GM13976 (cell line): ENCODE measurements at regions not wholly inside any gene's neighbourhood (a gene's known extent, or its start where the extent isn't known, plus 50 kb on each side); places are given as distances from the start of the nearest gene placed in this dataset.

Experiments
- DNase-seq: peaks from one replicate; pipeline ENCODE4 v3.0.0; 2012; ENCODE audit warnings: low spot score
- CTCF ChIP-seq: IDR thresholded peaks from 2 replicates; pipeline ENCODE4 v1.5.1; 2012; ENCODE audit warnings: borderline replicate concordance, mild to moderate bottlenecking; ENCODE audit not compliant: insufficient read depth; ENCODE audit errors: extremely low read depth, missing control alignments, control extremely low read depth
- in situ Hi-C: fragments of 300-500 bp; cut with MboI; formaldehyde crosslinking; loops from one replicate; pipeline ENCODE4 v1.12.0; 2022; ENCODE audit warnings: low sequenced_read_pairs, mixed read lengths, inconsistent platforms; ENCODE audit not compliant: unreplicated experiment

- no peak for DNase-seq
- in situ Hi-C loops: no loop called here
- TF ChIP-seq CTCF: no peak
These were observed 317.1 kb upstream of the KLF6 start for GRCh38 chr10:4101918-4102654.

GRCh38 chr10:4100380-4100779 lies 315.4 kb upstream of the KLF6 start:
- DNase-seq: no peak
- TF ChIP-seq CTCF: no peak
- in situ Hi-C loops: no loop called here

- DNase-seq: no peak
- TF ChIP-seq CTCF: no peak
- in situ Hi-C loops: no loop called here
These were observed 314.2 kb upstream of the KLF6 start for GRCh38 chr10:4099202-4099601.

GRCh38 chr10:4095166-4095917 lies 310.3 kb upstream of the KLF6 start:
- in situ Hi-C loops: no loop called here
- DNase-seq: no peak

GRCh38 chr10:4094751-4095150 lies 309.7 kb upstream of the KLF6 start:
- in situ Hi-C loops: no loop called here
- no peak for TF ChIP-seq CTCF
- DNase-seq: no peak

More at GRCh38 chr10:4095166-4095917, 310.3 kb upstream of the KLF6 start:
- TF ChIP-seq CTCF: no peak

GRCh38 chr10:4093438-4093837 lies 308.4 kb upstream of the KLF6 start:
- in situ Hi-C loops: no loop called here
- no peak for DNase-seq
- no peak for TF ChIP-seq CTCF
